GM19328 (cell line): ENCODE measurements at regions not wholly inside any gene's neighbourhood (a gene's known extent, or its start where the extent isn't known, plus 50 kb on each side); places are given as distances from the start of the nearest gene placed in this dataset.

Experiments used
- ATAC-seq: cut with Tn5 transposase; IDR thresholded peaks from one replicate; pipeline ENCODE4 v1.9.1; 2021; ENCODE audit warnings: mild to moderate bottlenecking, moderate library complexity; ENCODE audit not compliant: unreplicated experiment

DNA sequence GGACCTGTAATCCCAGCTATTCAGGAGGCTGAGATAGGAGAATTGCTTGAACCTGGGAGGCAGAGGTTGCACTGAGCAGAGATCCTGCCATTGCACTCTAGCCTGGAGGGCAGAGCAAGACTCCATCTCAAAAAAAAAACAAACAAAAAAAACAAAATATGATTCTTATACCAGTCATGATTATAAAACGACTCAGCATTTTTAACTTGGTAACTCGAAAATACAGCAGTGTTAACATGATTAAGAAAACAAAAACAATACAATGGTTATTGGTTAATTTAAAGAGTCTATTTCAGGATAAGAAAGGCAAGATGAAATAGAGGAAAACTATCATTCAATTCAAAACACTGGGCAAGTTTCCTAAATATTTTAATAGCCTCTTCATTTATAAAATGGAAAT is 865.3 kb downstream of the PCDH7 start:
- ATAC-seq: no peak

DNA sequence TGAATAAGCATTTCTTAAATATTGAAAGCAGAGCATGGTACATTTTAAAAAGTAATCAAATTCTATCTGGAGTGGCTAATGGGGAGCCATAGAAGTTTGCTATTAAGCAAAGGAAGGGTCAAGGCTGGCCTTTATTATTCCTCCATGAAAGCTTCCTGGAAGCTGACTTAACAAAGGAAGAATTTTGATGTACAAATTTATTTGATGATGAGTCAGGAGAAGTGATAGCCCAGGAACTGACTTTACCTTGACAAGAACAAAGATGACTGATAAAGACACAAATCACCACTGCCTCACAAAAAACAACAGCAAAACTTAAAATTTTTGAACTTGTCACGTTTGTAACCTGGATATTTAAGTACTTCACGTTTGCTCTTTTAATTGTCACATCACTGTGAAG is 872.1 kb downstream of the PCDH7 start:
- ATAC-seq: no peak

DNA sequence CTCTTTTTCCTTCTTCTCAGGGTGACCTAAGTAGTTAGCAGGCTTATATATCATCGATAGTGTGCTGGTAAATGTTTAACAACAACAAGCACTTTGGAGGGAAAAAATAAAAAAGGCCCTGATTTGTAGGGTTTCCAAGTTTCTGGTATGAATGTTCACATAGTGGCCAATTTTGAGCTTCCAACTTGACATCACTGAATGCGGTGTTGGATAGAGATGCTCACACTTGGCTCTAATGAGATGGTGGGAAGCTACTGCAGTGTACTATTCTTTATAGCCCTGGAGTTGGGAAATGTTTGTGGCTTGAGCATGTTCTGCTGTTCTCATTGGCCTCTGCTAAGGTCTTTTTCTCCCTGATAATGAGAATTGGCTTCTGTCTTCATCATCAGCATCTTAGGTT is 875.3 kb downstream of the PCDH7 start:
- no peak for ATAC-seq

DNA sequence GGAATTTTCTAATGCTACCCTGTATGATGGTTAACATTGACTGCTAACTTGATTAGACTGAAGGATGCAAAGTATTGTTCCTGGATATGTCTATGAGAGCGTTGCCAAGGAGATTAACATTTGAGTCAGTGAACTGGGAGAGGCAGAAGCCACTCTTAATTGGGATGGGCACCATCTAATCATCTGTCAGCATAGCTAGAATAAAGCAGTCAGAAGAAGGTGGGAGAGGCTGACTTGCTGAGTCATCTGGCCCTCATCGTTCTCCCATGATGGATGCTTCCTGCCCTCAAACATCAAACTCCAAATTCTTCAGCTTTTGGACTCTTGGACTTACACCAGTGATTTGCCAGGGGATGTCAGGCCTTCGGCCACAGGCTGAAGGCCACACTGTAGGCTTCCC is 878.5 kb downstream of the PCDH7 start:
- no peak for ATAC-seq

DNA sequence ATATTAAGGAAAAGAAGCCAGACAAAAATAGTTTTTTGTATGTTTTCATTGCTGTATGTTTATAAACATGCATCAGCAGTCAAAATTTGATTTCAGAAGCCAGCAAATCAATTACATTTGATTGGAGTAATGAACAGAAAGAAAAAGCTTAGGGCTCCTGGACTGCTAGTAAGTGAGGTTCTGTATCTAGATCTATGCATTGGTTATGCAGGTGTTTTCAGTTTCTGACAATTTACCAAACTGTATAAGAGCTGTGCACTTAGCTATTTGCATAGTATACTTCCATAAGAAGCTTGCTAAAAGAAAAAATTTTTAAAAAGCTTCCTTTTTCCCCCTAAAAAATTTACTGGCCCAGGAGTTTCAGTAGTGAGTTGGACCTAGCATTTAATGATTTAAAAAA is 881.6 kb downstream of the PCDH7 start:
- no peak for ATAC-seq

DNA sequence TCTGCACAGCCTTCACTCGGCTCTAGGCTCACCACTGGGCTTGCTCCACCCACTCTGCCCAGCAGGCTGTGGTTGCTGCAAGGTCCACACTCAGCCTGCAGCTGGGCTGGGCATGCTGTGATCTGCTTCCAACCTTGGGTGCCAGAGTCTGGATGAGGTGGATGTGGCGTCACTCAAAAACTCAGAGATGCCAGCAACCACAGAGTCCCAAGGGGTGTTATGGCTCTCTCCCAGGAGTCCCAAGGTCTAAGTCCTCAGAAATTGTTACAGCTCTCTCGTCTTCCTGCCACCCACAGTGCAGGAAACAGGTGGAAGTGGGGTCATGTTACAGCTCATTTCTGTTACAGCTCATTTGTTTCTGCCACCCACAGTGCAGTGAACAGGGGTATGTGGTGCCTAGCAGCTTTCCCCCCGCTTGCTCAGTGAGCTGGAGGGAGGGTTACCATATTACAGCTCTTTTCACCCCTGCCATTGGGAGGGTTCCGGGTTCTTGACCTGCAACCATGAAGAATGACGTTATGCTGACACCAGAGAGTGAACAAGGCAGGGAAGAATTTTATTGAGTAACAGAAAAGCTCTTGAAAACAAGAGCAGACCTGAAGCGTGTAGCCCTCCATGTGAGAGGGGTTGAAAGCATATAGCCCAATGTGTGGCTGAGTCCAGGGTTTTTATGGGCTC is 893.9 kb downstream of the PCDH7 start:
- ATAC-seq: no peak

DNA sequence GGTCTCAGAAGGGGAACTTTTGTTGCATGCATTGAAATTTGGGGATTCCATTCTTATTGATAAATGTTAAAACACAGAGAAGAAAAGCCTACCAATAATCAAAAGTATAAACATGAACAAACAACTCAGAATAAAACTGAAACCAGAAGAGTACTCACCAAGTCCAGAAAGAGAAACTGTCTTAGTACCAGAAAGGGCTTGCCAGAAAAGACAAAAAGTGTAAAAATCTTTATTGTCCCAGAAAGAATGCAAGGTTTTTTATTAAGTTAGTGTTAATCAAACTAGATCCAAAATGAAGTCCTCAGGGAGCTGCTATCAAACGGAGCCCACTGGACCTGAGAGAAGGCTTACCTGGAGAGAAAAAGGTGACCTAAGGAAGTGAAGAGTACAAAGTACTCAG is 897.5 kb downstream of the PCDH7 start:
- ATAC-seq: no peak

DNA sequence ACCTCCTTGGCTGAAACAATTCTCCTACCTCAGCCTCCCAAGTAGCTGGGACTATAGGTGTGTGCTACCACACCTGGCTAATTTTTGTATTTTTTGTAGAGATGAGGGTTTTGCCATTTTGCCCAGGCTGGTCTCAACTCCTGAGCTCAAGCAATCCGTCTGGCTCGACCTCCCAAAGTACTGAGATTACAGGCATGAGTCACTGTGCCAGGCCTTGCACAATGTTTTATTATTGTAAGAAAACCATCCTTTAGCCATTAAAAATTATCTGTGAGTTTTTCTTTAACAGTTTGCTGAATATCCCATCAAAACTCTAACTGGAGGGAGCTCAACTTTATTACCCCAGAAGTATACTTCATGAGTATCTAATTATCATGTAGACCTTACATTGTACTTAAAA is 900.3 kb downstream of the PCDH7 start:
- ATAC-seq: no peak

DNA sequence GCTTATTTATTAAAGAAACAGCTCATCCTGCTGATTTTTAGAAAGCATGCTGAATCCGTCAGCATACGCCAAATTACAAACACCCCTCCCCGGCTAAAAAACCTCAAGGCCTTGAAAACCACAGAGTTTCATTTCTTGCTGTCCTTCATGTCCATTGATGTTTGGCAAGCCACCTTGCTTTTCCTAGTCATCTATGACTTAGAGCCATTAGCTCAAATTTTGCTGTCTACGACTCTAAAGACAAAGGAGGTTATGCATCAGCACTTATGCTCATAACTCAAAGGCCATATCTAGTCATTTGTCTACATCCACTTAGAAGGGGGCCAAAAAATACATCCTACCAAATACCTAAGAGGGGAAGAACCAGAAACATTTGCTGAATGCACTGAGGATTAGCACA is 925.1 kb downstream of the PCDH7 start:
- ATAC-seq: no peak

DNA sequence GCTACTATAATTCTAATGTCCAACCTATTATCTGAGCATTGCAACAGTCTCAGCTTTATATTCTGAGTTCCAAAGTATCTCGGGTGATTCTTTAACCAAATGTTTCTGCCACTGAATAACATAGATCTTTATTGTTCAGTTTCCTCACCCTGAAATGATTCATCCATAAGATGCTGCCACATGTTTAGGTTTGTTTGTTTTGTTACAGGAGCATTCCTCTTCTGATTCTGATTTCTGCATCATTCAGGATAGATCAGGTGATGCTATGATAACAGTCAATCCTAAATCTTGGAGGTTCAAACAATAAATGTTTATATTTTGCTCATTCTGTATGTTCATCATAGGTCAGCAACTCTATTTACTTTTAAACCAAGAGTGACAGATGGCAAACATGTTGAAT is 927.6 kb downstream of the PCDH7 start:
- ATAC-seq: no peak

DNA sequence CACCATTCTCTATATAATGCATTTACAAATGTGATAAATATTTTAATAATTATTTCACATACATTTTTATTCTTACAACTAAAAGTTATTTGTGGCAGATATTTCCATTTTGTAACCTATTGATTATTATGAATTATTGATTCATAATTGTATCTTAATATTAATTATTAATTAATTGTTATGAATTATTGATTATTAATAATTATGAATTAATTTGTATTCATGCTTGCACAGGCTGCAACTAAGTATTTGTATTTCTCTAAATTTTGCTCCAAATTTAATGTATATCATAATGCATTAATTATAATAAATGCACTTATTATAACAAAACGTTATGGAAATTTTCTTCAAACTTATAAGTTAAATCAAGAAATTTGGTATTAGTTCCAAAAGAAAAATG is 929.7 kb downstream of the PCDH7 start:
- ATAC-seq: no peak

DNA sequence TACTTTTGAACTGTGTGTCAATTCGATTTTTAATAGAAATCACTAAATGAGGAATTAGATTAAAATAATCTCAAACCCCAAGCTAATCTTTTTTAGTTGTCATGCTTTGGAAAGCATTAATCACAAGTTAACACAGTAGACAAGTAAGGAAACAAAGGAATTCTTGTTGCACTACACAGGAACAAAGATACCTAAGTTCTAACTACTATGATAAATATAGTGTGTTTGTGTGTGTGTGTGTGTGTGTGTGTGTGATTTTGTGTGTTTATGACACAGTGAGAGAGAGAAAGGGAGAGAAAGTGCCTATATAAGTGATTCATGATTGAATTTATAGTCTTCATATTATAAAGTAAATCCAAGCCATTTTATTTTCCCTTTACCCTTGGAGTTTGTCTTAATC is 931.4 kb downstream of the PCDH7 start:
- ATAC-seq: no peak

DNA sequence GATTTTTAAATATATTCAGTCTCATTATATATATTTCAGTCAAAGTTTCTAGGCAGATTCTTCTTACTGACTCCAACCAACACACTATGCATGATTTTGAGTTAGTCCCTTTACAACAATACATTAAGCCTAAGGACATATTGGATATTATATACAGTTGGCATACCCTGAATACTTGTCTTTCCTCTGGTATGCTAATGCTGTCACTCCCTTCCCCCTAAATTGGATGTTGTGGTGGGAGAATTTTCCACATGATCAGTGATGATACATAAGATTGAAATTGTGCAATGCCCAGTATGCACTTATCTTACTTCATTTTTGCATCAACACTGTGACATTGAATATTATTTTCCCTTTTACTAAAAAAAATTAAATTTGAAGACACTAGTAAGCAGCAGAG is 935.2 kb downstream of the PCDH7 start:
- no peak for ATAC-seq

DNA sequence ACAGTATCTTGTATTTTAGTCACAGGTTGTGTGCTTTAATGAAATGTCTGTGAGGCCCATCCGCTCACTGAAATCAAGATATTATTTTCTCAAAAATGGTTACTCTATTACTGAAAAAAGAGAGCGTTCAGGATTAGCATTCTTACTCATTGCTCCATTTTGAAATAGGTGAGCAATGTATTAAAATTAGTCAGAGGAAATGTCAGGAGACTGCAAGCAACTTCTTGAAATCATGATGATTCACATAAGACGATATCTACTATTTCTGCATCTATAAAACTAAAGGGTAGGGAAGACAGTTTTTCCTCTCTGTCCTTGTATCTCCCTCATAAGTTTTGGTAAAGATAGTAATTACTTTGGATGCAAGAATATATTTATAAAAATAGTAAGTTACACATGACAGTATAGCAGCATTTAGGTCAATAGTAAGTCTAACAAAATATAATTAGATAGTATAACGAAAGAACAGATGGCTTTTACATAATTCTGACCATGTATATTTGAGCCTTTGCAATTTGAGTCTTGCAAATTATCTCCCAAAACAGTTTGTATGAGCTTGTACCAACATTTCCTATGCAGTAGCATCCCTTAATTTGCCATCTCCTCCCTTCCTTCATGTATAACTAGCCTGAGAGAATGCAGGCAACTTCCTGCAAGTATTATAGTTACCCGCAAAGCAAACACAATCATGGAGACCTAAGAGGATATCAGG is 937.8 kb downstream of the PCDH7 start:
- no peak for ATAC-seq

DNA sequence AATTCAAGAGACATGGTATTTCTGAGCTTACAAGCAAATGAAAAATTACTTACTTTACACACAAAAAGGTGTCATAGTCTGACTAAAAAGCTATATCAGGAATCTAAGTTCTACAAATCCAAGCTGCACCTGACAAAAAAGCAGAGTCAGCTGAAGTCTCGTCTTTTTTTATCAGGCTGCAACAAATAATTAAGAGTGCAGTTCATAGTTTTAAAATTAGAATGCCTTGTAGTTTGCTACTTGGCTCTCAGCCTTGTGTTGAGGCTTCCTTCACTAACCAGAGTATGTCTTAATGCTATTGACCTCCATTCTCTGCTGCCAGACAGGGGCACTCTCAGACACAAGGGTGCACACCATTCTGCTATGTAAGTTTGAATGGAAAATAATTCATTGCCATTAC is 940.7 kb downstream of the PCDH7 start:
- ATAC-seq: no peak

DNA sequence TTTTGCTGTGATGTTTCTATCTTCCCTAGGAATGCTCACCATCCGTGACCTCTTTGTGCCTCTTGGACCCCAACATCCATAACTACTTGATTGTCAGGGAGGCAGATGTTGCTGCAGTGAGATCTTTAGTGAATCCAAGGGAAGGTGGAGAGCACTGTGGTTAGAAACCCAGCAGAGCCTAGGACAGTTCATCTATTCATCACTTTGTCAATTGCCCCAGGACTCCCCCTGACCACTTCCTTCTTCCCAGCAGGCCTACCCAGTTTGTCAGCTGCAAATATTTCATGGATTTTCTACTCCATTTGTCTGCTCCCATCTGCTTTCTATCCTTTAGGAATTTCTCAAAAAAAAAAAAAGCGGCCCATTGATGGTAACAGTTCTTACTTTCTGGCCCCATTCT is 942.8 kb downstream of the PCDH7 start:
- ATAC-seq: no peak

DNA sequence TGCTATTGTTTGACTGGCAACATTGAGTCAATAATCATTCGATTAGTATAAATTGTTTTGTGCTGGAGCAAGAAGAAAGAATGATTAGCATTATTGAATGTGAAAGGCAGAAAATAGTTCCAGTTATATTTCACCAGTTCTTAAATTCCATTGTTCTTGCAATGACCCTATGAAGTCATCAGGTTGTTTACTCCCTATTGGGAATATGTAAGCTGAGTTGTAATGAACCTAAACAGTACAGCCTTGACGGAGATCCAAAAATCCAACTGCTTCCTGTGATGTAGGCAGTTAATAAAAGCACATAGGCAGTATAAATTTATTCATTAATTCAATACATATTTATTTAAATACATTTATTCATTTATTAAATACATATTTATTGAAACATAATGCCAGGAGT is 947.5 kb downstream of the PCDH7 start:
- no peak for ATAC-seq

DNA sequence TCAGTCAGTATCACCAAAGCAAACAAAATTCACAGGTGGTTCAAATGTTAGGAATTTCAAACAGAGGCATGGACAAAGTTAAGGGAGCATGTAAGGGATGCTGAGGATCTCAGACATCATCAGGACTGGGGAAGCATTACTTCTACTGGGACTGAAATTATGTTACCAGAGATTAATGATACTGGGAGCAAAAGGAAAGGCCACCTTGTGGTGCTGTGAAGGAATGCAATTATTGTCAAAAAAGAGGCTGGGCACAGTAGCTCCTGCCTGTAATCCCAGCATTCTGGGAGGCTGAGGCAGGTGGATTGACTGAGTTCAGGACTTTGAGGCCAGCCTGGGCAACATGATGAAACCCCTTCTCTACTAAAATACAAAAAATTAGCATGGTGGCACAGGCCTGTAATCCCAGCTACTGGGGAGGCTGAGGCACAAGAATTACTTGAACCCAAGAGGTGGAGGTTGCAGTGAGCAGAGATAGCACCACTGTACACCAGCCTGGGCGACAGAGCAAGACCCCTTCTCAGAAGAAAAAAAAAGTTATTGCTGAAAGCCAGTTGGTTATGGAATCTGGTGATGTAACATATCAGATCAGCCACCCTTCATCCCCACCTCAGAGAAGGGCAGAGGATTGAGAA is 954.3 kb downstream of the PCDH7 start:
- ATAC-seq: no peak

DNA sequence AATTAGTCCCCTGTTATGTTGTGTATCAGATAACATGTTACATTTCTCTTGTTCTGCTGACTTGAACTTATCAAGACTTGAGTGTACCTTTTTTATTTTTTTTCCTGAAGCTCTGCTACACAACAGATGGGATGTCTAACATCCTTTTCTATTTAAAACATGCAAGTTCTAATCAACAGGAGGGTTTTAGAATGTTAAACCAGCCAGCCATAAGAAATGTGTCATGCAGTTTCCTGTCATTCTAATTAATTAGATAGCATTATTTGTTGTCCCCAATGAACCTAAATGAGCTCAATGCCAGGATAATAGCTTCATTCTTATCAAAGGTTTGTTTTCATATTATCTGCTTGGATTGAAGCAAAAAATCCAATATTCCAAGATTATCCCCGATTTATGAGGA is 958.2 kb downstream of the PCDH7 start:
- no peak for ATAC-seq

DNA sequence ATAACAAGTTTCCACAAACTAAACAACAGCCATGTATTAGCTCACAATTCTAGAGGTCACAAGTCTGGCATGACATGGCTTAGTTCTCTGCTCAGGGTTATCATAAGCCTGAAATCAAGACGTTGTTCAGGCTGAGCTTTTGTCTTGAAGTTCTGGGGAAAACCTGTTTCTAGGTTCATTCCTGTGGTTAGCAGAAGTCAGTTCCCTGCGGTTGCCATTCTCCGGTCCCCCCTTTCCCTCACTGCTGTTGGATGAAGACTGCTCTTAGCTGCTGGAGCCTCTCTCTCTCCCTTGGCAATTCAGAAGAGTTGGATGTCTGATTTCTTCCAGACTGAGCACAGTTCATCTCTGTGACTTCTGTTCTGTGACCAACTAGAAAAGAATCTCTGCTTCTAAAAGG is 962.6 kb downstream of the PCDH7 start:
- no peak for ATAC-seq

DNA sequence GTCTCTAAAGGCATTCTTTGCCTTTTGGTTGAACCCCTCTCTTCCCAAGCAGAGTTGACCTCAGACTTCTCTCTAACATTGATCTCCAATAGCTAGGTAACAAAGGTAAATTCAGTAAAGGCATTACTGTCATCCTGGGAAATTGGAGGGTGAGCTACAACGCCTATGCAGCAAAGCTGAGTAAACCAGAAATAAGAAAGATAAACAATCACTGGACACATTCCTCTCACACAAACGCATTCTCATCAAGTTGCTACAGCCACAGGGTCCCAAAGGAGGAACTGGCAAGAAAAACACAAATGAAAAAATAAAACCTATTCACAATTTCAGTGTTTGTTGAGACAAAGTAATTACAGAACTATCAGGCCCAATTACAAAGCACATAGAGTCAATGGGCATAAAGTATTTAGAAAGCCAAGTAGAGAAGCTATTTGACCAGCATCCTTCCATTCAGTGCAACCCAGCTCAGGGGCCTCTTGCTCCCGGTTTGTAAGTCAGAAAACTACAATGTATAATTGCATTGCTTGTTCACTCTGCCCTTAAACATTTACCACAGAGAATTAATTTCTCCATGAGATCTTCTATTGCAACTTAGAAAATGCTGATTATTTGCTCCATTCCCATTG is 967.7 kb downstream of the PCDH7 start:
- ATAC-seq: no peak

DNA sequence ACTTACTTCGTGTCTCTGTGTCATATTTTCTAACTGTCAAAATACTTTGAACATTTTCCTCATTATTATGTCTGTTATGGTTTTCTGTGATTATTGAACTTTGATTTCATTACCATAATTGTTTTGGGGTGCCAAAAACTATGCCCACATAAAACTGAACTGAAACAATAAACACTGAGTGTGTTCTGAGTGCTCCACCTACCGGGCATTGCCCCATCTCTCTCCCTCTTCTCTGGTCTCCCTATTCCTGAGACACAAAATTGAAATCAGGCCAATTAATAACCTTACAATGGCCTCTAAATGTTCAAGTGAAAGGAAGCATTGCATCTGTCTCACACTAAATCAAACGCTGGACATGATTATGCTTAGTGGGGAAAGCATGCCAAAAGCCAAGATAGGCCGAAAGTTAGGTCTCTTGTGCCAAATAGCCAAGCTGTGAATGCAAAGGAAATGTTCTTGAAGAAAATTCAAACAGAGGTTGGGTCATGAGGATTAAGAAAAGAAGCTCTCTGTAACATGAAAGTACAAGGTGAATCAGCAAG is 972.3 kb downstream of the PCDH7 start:
- ATAC-seq: no peak
